ENCODE measurements at regions not wholly inside any gene's neighbourhood (a gene's known extent, or its start where the extent isn't known, plus 50 kb on each side); places are given as distances from the start of the nearest gene placed in this dataset.

DNA sequence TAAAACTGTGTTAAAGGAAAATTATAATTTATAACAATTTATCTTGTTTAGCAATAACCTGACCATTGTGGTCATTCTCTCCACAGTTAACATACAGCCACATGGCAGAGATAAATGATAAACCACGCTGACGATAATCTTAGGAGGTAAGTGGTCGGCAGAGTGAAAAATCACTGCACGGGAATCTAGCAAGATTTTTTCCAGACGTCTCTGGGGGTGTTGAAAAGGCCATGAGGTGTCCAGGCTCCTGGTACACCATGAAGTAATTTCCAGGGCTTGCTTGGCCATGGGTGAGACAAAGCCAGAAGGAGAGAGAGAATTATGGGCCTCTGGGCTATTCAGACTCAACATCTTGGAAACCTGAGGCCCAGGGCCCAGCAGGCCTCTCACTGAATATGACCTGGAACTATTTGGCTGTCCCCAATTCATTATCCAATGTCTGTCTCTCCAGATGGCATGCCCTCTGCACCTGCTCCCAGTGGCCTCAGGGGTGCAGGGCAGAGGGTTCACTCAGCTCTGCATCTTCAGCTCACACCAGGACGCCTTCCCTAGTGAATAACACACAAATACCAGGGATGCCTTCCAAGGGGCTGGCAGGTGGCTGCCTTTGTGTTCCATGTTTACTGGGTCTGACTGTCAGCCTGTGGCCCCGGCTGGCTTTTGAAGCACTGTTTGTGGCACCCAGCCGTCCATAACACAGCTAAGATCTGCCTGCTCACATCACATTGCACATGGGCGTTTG, 590.4 kb upstream of the PFKP start:
- no peaks in the 10 kb centered on the region for H3K36me3 ChIP-seq (replicated peaks; ENCODE audit: insufficient read depth, low read depth)
- TF ChIP-seq, protein P1, sequence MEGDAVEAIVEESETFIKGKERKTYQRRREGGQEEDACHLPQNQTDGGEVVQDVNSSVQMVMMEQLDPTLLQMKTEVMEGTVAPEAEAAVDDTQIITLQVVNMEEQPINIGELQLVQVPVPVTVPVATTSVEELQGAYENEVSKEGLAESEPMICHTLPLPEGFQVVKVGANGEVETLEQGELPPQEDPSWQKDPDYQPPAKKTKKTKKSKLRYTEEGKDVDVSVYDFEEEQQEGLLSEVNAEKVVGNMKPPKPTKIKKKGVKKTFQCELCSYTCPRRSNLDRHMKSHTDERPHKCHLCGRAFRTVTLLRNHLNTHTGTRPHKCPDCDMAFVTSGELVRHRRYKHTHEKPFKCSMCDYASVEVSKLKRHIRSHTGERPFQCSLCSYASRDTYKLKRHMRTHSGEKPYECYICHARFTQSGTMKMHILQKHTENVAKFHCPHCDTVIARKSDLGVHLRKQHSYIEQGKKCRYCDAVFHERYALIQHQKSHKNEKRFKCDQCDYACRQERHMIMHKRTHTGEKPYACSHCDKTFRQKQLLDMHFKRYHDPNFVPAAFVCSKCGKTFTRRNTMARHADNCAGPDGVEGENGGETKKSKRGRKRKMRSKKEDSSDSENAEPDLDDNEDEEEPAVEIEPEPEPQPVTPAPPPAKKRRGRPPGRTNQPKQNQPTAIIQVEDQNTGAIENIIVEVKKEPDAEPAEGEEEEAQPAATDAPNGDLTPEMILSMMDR (IDR thresholded peaks at IDR 0.05; ENCODE audit: poor library complexity) = no peak
- H3K4me3 ChIP-seq = no peak overlapping the region
- no peaks in the 10 kb centered on the region for H3K4me1 ChIP-seq (ENCODE audit: insufficient read depth)
- no peak overlapping the region for H3K27ac ChIP-seq
- H2AFZ ChIP-seq = no peak overlapping the region
- H3K9me3 ChIP-seq (ENCODE audit: low read depth) = no peaks in the 10 kb centered on the region
- H3K27me3 ChIP-seq = no peaks in the 10 kb centered on the region
- no peak overlapping the region for H3K4me2 ChIP-seq
- 65% methylated on average over 9 of the region's 9 CpGs for WGBS (ENCODE audit: low lambda C conversion rate, missing lambda C conversion rate)
- no peak for DNase-seq (ENCODE audit: low spot score)
- H3K9me2 ChIP-seq (replicated peaks; ENCODE audit: insufficient read depth) = no peaks in the 10 kb centered on the region
- no peaks in the 10 kb centered on the region for H4K20me1 ChIP-seq (ENCODE audit: insufficient read depth, poor library complexity, severe bottlenecking)
- H3K79me2 ChIP-seq = no peaks in the 10 kb centered on the region

DNA sequence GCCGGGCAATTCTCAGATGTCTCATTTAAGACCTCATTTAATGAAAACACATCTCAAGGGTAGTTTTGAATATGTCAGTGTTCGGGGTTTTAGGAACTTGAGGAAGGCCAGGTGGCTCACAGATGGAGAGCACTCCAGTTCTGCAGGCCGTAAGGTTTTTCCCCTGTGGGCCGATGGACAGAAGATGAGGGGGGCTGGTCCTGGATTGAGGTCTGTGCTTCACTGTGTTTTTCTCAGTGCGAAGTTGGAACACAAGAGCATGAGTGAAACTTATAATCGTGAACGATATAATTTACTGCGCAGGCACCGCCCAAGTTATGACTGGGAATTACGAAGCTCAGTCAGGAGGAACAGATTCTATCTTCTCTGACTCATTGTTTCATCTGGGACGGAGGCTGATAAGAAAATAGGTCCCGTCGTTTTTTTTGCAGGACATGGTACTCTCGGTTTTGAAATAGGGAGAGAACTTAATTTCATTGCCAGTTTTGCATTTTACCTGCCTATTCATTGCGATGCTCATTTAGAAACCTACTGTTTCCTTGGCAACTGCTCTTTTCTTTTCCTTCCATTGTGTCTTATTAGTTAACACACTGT, 591.0 kb upstream of the PFKP start:
- no peak overlapping the region for H3K4me2 ChIP-seq
- no peaks in the 10 kb centered on the region for H3K27me3 ChIP-seq
- 86% methylated on average over 15 of the region's 15 CpGs for WGBS (ENCODE audit: low lambda C conversion rate, missing lambda C conversion rate)
- no peak for DNase-seq (ENCODE audit: low spot score)
- H3K36me3 ChIP-seq (replicated peaks; ENCODE audit: insufficient read depth, low read depth) = no peaks in the 10 kb centered on the region
- H3K4me1 ChIP-seq (ENCODE audit: insufficient read depth) = no peaks in the 10 kb centered on the region
- H3K4me3 ChIP-seq = no peak overlapping the region
- no peaks in the 10 kb centered on the region for H3K79me2 ChIP-seq
- no peak overlapping the region for H2AFZ ChIP-seq
- H4K20me1 ChIP-seq (ENCODE audit: insufficient read depth, poor library complexity, severe bottlenecking) = no peaks in the 10 kb centered on the region
- no peaks in the 10 kb centered on the region for H3K9me3 ChIP-seq (ENCODE audit: low read depth)
- H3K9me2 ChIP-seq (replicated peaks; ENCODE audit: insufficient read depth) = no peaks in the 10 kb centered on the region
- TF ChIP-seq EZH2 (IDR thresholded peaks at IDR 0.05; ENCODE audit: borderline replicate concordance) = no peak
- no peak overlapping the region for H3K27ac ChIP-seq

DNA sequence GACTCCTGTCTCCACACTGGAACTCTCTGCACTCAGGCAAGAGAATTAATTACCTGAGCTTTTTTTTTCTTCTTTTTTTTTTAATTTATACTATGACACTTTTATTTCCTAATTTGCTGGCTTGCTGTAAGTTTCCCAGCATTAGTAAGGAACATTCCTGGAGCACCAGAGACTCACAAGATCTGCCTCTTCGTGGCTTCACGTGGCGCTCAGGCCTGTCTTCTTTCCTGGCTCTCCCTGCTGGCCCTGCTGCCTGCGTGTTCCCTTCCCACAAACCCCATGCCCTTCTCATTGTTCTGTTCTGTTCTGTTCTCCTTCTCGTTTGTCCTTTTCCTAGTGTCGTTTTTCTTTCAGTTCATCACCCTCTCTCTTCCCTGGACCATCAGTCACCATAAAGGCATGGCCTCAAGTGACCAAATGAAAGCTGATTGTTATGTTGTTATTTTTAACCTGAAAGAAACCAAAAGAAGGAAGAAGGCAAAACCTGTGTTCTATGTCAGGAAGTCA, 591.6 kb upstream of the PFKP start:
- Histone ChIP-seq H3K27me3 (no peaks in the 10 kb centered on the region), H3K27ac (no peak overlapping the region), H3K4me3 (no peak overlapping the region), H3K9me2 (replicated peaks; ENCODE audit: insufficient read depth) (no peaks in the 10 kb centered on the region), H3K4me2 (no peak overlapping the region), H3K9me3 (ENCODE audit: low read depth) (no peaks in the 10 kb centered on the region), H4K20me1 (ENCODE audit: insufficient read depth, poor library complexity, severe bottlenecking) (no peaks in the 10 kb centered on the region), H3K79me2 (no peaks in the 10 kb centered on the region), H2AFZ (no peak overlapping the region), H3K4me1 (ENCODE audit: insufficient read depth) (no peaks in the 10 kb centered on the region), H3K36me3 (replicated peaks; ENCODE audit: insufficient read depth, low read depth) (no peaks in the 10 kb centered on the region)
- no peak for DNase-seq (ENCODE audit: low spot score)
- whole genome bisulfite sequencing (ENCODE audit: low lambda C conversion rate, missing lambda C conversion rate) = 89% methylated on average over 6 of the region's 6 CpGs
- TF ChIP-seq, protein P1 (IDR thresholded peaks at IDR 0.05; ENCODE audit: poor library complexity) = no peak
- TF ChIP-seq EZH2phosphoT487 (IDR thresholded peaks at IDR 0.05; ENCODE audit: low read depth, severe bottlenecking, unreplicated experiment) (no peak), EZH2 (IDR thresholded peaks at IDR 0.05; ENCODE audit: borderline replicate concordance) (no peak)

DNA sequence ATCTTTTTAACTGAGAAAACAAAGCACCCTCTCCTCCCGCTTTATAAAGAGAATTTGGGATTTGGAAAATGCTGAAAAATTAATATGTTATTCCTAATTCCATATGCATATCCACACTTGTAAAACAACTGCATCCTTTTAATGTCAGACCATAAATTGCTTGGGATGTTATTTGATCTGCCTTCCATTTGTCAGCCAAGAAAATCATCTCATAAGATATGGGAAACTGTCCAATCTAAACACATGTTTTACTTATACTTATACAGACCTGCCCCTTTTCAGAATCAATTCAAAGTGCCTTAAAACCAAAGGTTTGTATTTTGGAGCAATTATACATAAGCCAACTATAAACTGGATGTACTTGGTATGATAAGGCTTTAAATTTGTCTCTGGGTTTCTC, 595.5 kb upstream of the PFKP start:
- no peaks in the 10 kb centered on the region for H3K4me1 ChIP-seq (ENCODE audit: insufficient read depth)

More for the DNA sequence above, 595.5 kb upstream of the PFKP start:
- Histone ChIP-seq H3K4me3 (no peak overlapping the region), H2AFZ (no peak overlapping the region), H4K20me1 (ENCODE audit: insufficient read depth, poor library complexity, severe bottlenecking) (no peaks in the 10 kb centered on the region), H3K27ac (no peak overlapping the region), H3K9me2 (replicated peaks; ENCODE audit: insufficient read depth) (no peaks in the 10 kb centered on the region), H3K79me2 (no peaks in the 10 kb centered on the region), H3K36me3 (replicated peaks; ENCODE audit: insufficient read depth, low read depth) (no peaks in the 10 kb centered on the region), H3K4me2 (no peak overlapping the region), H3K27me3 (no peaks in the 10 kb centered on the region), H3K9me3 (ENCODE audit: low read depth) (no peaks in the 10 kb centered on the region)
- DNase-seq (ENCODE audit: low spot score) = no peak
- 86% methylated on average over 1 of the region's 1 CpG for WGBS (ENCODE audit: low lambda C conversion rate, missing lambda C conversion rate)
- TF ChIP-seq EZH2phosphoT487 (IDR thresholded peaks at IDR 0.05; ENCODE audit: low read depth, severe bottlenecking, unreplicated experiment) (no peak), EZH2 (IDR thresholded peaks at IDR 0.05; ENCODE audit: borderline replicate concordance) (no peak)
- TF ChIP-seq, protein P1 (IDR thresholded peaks at IDR 0.05; ENCODE audit: poor library complexity) = no peak
